ENCODE measurements at regions not wholly inside any gene's neighbourhood (a gene's known extent, or its start where the extent isn't known, plus 50 kb on each side); places are given as distances from the start of the nearest gene placed in this dataset.
"Not testable (repeated sequence)": the region's sequence is repeated elsewhere in the genome, so short reads cannot be mapped to it uniquely, and the experiment has no call there.

- no peak for DNase-seq (ENCODE audit: low read depth)
Observed at GRCh38 chr6:5838656-5839396, 167.9 kb downstream of the NRN1 start.

DNA sequence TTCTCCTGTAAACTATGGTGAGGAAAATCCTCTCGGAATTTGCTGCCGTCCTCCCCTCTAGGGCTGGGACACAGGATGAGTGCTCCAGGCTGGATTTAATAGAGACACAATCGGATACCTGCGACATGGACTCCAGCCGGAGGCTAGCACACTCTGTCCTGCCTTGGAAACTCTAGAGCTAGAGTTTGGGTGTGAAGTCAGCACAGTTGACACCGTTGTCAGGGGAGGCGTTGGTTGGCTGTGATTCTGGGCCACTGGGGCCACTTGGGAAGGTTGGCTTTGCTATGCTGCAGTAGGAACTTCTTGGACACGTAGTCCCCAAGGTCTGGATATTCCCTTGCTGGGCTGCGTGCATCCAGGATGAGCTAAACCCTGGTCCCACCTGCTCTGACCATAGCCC lies 169.4 kb downstream of the NRN1 start:
- no peak for DNase-seq (ENCODE audit: low read depth)

GRCh38 chr6:5836597-5836996 lies 170.1 kb downstream of the NRN1 start:
- DNase-seq (ENCODE audit: low read depth) = not testable (repeated sequence)

DNA sequence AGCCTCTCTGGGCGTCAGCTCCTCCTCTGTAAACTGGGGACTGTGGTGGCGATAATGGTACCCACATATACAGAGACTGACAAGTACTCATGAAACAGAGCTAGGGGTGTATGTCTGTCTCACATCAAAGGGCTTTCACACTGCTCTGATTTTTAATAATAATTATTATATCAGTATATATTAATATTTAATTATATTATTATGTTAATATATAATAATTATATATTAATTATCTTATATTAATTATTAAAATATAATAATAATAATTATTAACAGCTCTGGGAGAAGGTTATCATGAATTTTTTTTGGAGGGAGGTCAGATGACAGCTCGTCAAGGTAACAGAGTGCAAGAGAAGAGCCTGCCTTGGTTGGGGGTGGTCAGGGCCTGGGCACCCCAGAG lies 173.6 kb downstream of the NRN1 start:
- no peak for DNase-seq (ENCODE audit: low read depth)

DNA sequence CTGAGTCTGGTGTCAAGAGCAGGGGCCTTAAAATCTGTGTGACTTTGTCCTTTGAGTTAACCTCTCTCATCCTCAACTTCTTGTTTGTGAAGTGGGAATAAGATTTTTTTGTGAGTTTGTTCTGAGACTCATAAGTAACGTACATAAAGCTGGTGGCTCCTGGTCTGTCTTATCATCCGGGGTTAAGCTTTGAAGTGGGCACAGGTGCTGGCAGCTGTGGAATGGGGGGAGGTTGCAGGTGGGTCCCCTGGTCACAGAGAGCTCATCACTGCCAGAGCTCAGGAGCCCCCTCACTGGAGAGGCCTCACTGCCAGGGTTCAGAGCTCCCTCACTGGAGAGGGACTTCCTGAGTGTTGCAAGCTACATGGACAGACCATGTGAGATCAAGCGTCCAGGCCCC lies 174.1 kb downstream of the NRN1 start:
- no peak for DNase-seq (ENCODE audit: low read depth)

DNA sequence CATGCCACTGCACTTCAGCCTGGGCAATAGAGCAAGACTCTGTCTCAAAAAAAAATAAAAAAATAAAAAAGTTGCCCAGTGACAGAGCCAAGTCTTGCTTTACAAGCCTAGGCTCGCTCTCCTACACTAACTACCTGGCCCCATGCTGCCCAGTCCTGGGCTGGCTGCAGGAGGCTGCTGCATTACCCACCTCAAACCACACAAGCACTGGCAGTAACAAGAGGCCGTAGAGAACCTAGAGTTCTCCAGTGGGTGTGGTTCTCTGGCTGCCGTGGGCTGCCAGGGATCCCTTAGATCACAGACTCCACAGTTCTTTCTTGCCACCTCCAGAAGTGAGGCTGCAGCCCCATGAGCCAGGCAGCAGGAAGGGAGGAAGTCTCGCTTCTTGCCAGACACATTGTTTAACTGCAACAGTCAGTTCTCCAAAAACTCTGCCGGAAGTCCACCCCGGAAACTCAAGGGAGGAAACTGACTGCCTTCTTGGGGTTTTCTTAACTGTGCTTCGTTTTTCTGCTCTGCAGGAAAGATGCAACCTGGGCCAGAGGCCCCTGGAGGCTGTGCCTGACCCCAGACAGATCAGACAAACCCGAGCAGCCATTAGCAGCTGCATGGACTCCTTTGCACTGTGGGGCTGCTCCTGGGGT lies 175.4 kb downstream of the NRN1 start:
- DNase-seq (ENCODE audit: low read depth) = not testable (repeated sequence)

DNA sequence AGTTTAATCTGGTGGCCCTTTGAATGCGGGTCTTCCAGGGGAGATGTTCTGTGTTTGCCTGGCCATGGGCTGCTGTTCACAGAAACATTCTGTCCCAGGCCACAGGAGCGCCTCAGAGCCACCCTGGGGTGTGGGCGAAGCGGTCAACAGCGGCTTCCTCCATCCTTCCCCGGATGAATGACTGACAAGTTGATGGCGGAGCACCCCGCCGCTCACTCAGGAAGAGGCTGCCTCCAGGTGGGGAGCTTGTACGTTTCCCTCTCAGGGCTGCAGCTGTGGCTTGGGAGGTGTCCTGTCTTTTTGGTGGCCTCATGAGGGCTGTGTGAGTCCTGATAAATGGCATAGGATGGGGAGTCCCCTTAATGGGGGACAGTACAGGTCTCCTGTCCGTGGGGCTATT lies 178.4 kb downstream of the NRN1 start:
- no peak for DNase-seq (ENCODE audit: low read depth)

GRCh38 chr6:5827056-5827904 lies 179.4 kb downstream of the NRN1 start:
- no peak for DNase-seq (ENCODE audit: low read depth)

- DNase-seq (ENCODE audit: low read depth) = not testable (repeated sequence)
Observed at GRCh38 chr6:5824382-5824983, 182.2 kb downstream of the NRN1 start.

Measured in forelimb muscle (tissue), 1 donor.